Tibial artery (tissue), 4 donors: ENCODE measurements at regions not wholly inside any gene's neighbourhood (a gene's known extent, or its start where the extent isn't known, plus 50 kb on each side); places are given as distances from the start of the nearest gene placed in this dataset.

ENCODE experiments used
- DNase-seq, 2 donors: peaks; one replicate each; pipeline ENCODE4 v3.0.0-alpha.2; 2019
- H3K27ac ChIP-seq, 2 donors: fragments of 200-600 bp; sonication (generic) in 1 of 2; 1 replicate in 1 of 2; 2 replicates in 1 of 2; pipeline ENCODE4 v1.5.1; 2018 to 2019; ENCODE audit warnings: mild to moderate bottlenecking in 1 of 2
- H3K27me3 ChIP-seq, 2 donors: fragments of 200-600 bp; sonication (generic) in 1 of 2; one replicate each; pipeline versions ENCODE4 v1.5.1 to v1.6.0; 2016 to 2019
- H3K36me3 ChIP-seq, 3 donors: fragments of 200-600 bp; sonication (generic) in 2 of 3; one replicate each; pipeline ENCODE4 v1.5.1; 2016 to 2019; ENCODE audit warnings: mild to moderate bottlenecking in 2 of 3
- H3K4me1 ChIP-seq, 4 donors: fragments of 200-600 bp; sonication (generic) in 2 of 4; 1 replicate in 3 of 4; 2 replicates in 1 of 4; pipeline ENCODE4 v1.5.1; 2016 to 2019
- H3K4me3 ChIP-seq, 2 donors: fragments of 200-600 bp; sonication (generic) in 1 of 2; 1 replicate in 1 of 2; 2 replicates in 1 of 2; pipeline ENCODE4 v1.5.1; 2018 to 2019; ENCODE audit warnings: mild to moderate bottlenecking in 2 of 2
- H3K9me3 ChIP-seq, 3 donors: fragments of 200-600 bp; sonication (generic) in 1 of 3; one replicate each; pipeline ENCODE4 v1.5.1; 2016 to 2019
- intact Hi-C: fragments of 100-400 bp; cut with DNase I; formaldehyde crosslinking; loops from one replicate; pipeline ENCODE4 v1.15.0; 2023; ENCODE audit warnings: low total_unique reads
- TF ChIP-seq, protein P1 (sequence below), 2 experiments: fragments of 200-600 bp in 1 of 2; fragments of 450-650 bp in 1 of 2; IDR thresholded peaks; one replicate each; pipeline ENCODE4 v1.5.1; 2017 to 2019; ENCODE audit warnings: antibody characterized with exemption in 2 of 2, mild to moderate bottlenecking in 1 of 2, moderate library complexity in 1 of 2

DNA sequence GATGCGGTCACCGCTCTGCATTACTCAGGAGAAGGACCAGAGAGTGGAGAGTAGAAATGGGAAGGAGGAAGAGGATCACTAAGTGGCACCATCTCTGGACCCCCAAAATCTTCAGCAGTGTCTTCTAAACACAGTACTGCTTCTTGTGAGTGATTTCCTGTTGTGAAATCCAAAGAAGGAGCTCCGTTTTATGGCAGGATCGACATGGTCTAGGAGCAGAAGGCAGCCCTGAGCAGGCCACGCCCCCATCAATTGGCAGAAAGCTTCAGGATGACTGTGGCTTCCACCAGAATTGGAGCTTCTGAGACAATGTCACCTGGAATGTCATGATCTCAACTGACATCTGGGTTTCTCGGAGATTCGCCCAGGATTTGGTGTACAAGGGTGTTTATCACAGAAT lies 171.5 kb downstream of the ADSS2 start:
- no peaks in the 10 kb centered on the region for H3K4me1 ChIP-seq
- H3K27me3 ChIP-seq = no peaks in the 10 kb centered on the region
- TF ChIP-seq, protein P1, sequence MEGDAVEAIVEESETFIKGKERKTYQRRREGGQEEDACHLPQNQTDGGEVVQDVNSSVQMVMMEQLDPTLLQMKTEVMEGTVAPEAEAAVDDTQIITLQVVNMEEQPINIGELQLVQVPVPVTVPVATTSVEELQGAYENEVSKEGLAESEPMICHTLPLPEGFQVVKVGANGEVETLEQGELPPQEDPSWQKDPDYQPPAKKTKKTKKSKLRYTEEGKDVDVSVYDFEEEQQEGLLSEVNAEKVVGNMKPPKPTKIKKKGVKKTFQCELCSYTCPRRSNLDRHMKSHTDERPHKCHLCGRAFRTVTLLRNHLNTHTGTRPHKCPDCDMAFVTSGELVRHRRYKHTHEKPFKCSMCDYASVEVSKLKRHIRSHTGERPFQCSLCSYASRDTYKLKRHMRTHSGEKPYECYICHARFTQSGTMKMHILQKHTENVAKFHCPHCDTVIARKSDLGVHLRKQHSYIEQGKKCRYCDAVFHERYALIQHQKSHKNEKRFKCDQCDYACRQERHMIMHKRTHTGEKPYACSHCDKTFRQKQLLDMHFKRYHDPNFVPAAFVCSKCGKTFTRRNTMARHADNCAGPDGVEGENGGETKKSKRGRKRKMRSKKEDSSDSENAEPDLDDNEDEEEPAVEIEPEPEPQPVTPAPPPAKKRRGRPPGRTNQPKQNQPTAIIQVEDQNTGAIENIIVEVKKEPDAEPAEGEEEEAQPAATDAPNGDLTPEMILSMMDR (IDR thresholded peaks at IDR 0.05) = no peak
- DNase-seq = no peak
- H3K27ac ChIP-seq = no peak overlapping the region
- intact Hi-C loops = no loop called here
- no peaks in the 10 kb centered on the region for H3K36me3 ChIP-seq
- no peak overlapping the region for H3K4me3 ChIP-seq
- no peaks in the 10 kb centered on the region for H3K9me3 ChIP-seq

DNA sequence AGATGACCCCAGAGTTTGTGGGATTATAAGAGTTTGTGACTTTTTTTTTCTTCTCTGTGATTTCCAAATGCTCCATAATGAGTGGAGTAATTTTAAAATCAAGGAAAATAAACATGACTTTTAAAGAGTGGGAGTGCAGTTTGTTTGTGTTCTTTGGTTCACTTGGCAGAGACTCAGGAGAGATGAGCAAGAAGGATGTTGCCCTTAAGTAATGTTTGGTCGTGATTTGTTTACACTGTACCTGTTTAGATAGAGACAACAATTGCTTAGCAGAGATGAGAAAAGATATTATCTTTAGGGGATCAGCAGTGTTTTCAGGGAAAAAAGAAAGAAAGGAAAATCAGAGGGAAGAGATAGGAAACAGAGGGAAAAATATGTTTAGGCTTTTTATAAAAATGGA lies 170.8 kb downstream of the ADSS2 start:
- intact Hi-C loops = no loop called here
- no peak overlapping the region for H3K27ac ChIP-seq
- no peaks in the 10 kb centered on the region for H3K4me1 ChIP-seq
- TF ChIP-seq, protein P1 (IDR thresholded peaks at IDR 0.05) = no peak
- no peak for DNase-seq
- H3K4me3 ChIP-seq = no peak overlapping the region
- no peaks in the 10 kb centered on the region for H3K9me3 ChIP-seq
- no peaks in the 10 kb centered on the region for H3K36me3 ChIP-seq
- no peaks in the 10 kb centered on the region for H3K27me3 ChIP-seq

DNA sequence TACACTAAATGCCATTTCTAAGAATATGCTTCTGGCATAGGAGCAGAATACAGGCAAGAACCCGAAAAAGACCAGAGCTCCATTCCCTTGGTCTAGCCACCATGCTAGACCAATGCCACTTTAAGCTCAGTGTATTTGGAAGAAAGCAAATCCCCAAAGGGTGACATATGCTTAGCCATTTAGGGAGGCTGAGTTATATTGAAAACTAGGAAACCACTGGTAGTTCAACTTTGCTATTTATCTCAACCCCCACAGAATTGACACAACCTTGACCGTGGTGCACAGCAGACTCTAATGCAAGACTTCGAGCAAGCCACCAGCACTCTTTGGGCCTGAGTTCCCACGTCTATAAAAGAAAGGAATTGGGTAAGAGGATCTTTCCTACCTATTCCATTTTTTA lies 167.9 kb downstream of the ADSS2 start:
- Histone ChIP-seq H3K4me3 (no peak overlapping the region), H3K36me3 (no peaks in the 10 kb centered on the region), H3K27ac (no peak overlapping the region), H3K27me3 (no peaks in the 10 kb centered on the region), H3K9me3 (no peaks in the 10 kb centered on the region), H3K4me1 (no peaks in the 10 kb centered on the region)
- TF ChIP-seq, protein P1 (IDR thresholded peaks at IDR 0.05) = no peak
- intact Hi-C loops = no loop called here
- no peak for DNase-seq

GRCh38 chr1:244284641-244285156 lies 167.0 kb downstream of the ADSS2 start:
- Histone ChIP-seq H3K4me1 (no peaks in the 10 kb centered on the region), H3K27me3 (no peaks in the 10 kb centered on the region), H3K9me3 (no peaks in the 10 kb centered on the region), H3K4me3 (no peak overlapping the region), H3K27ac (no peak overlapping the region), H3K36me3 (no peaks in the 10 kb centered on the region)
- no peak for DNase-seq
- TF ChIP-seq, protein P1 (IDR thresholded peaks at IDR 0.05) = no peak
- intact Hi-C loops = no loop called here

GRCh38 chr1:244286341-244286740 lies 165.4 kb downstream of the ADSS2 start:
- no peak for DNase-seq
- Histone ChIP-seq H3K9me3 (no peaks in the 10 kb centered on the region), H3K36me3 (no peaks in the 10 kb centered on the region), H3K27ac (no peak overlapping the region), H3K4me3 (no peak overlapping the region), H3K4me1 (no peaks in the 10 kb centered on the region), H3K27me3 (no peaks in the 10 kb centered on the region)
- TF ChIP-seq, protein P1 (IDR thresholded peaks at IDR 0.05) = no peak
- intact Hi-C loops = no loop called here

DNA sequence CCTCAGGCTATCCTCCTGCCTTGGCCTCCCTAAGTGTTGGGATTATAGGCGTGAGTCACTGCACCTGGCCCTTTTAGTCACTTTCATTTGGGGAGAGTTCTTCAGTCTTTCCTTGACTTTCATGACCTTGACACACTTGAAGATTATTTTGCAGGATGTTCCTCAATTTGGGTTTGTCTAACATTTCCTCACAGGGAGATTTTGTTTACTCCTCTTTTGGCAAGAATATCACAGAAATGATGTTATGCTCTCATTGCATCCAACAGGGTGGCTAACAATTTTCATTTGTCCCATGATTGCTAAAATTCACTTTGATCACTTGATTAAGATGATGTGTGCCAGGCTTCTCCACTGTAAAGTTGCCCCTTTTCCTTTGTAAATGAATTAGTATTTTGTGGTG lies 164.0 kb downstream of the ADSS2 start:
- DNase-seq = no peak
- no peaks in the 10 kb centered on the region for H3K4me1 ChIP-seq
- intact Hi-C loops = no loop called here
- no peak overlapping the region for H3K4me3 ChIP-seq
- TF ChIP-seq, protein P1 (IDR thresholded peaks at IDR 0.05) = no peak
- H3K9me3 ChIP-seq = no peaks in the 10 kb centered on the region
- no peak overlapping the region for H3K27ac ChIP-seq
- H3K36me3 ChIP-seq = no peaks in the 10 kb centered on the region
- H3K27me3 ChIP-seq = no peaks in the 10 kb centered on the region
